EL (cell line): ENCODE measurements at regions not wholly inside any gene's neighbourhood (a gene's known extent, or its start where the extent isn't known, plus 50 kb on each side); places are given as distances from the start of the nearest gene placed in this dataset.

ENCODE experiments used
- DNase-seq: peaks from one replicate; pipeline ENCODE4 v3.0.0-alpha.2; 2016

- no peak for DNase-seq
Measured at GRCh38 chr18:2301316-2301715, 270.0 kb downstream of the METTL4 start.

- no peak for DNase-seq
Measured at GRCh38 chr18:2302012-2302411, 269.3 kb downstream of the METTL4 start.

GRCh38 chr18:2302628-2303516, 268.4 kb downstream of the METTL4 start:
- DNase-seq = peak; percentile 77

- peak; percentile 64 for DNase-seq
Measured at GRCh38 chr18:2303517-2304238, 267.6 kb downstream of the METTL4 start.

- DNase-seq = peak; percentile 49
Measured at GRCh38 chr18:2304378-2305175, 266.7 kb downstream of the METTL4 start.

GRCh38 chr18:2306606-2307005, 264.7 kb downstream of the METTL4 start:
- DNase-seq = no peak

- no peak for DNase-seq
Measured at GRCh38 chr18:2310886-2311285, 260.4 kb downstream of the METTL4 start.

GRCh38 chr18:2312440-2312839, 258.9 kb downstream of the METTL4 start:
- no peak for DNase-seq

GRCh38 chr18:2313332-2313731, 258.0 kb downstream of the METTL4 start:
- DNase-seq = no peak

- DNase-seq = no peak
Measured at GRCh38 chr18:2316082-2316750, 255.1 kb downstream of the METTL4 start.

- DNase-seq = no peak
Measured at GRCh38 chr18:2316751-2317696, 254.3 kb downstream of the METTL4 start.

GRCh38 chr18:2324459-2324858, 246.8 kb downstream of the METTL4 start:
- DNase-seq = no peak

GRCh38 chr18:2325308-2325849, 245.9 kb downstream of the METTL4 start:
- no peak for DNase-seq

- DNase-seq = no peak
Measured at GRCh38 chr18:2325933-2326332, 245.4 kb downstream of the METTL4 start.

- no peak for DNase-seq
Measured at GRCh38 chr18:2326999-2327398, 244.3 kb downstream of the METTL4 start.

GRCh38 chr18:2330764-2331163, 240.5 kb downstream of the METTL4 start:
- DNase-seq = no peak

- DNase-seq = no peak
Measured at GRCh38 chr18:2331491-2331890, 239.8 kb downstream of the METTL4 start.

- no peak for DNase-seq
Measured at GRCh38 chr18:2336690-2337392, 234.5 kb downstream of the METTL4 start.

GRCh38 chr18:2337552-2338141, 233.7 kb downstream of the METTL4 start:
- DNase-seq = peak; percentile 41

- DNase-seq = no peak
Measured at GRCh38 chr18:2338601-2339000, 232.7 kb downstream of the METTL4 start.
